Lung (tissue), 12 donors: ENCODE measurements at regions not wholly inside any gene's neighbourhood (a gene's known extent, or its start where the extent isn't known, plus 50 kb on each side); places are given as distances from the start of the nearest gene placed in this dataset. TPM values are rescaled to one million over a fixed set of nuclear protein-coding genes. Genes with fewer than 3 reads are reported as not detected.

ENCODE experiments used
- ATAC-seq: fragments of 200-7000 bp; cut with Tn5 transposase; one replicate; pipeline ENCODE4 v1.9.1; 2020; ENCODE audit warnings: moderate number of reproducible peaks; ENCODE audit not compliant: insufficient read depth, low FRiP score
- DNase-seq, 3 donors: peaks; one replicate each; pipeline ENCODE4 v3.0.0-alpha.2; 2013 to 2017
- H3K27ac ChIP-seq, 2 donors: one replicate each; pipeline ENCODE4 v1.5.1; 2013; ENCODE audit warnings: mild to moderate bottlenecking in 2 of 2, moderate library complexity in 2 of 2, control low read depth in 1 of 2, inconsistent platforms in 1 of 2, low read depth in 1 of 2, low read length in 1 of 2
- H3K27me3 ChIP-seq, 3 donors: one replicate each; pipeline ENCODE4 v1.5.1; 2013; ENCODE audit warnings: low read length in 2 of 3; ENCODE audit not compliant: control insufficient read depth in 3 of 3, insufficient read depth in 3 of 3
- H3K36me3 ChIP-seq, 4 donors: one replicate each; pipeline ENCODE4 v1.5.1; 2013; ENCODE audit warnings: low read length in 4 of 4, mild to moderate bottlenecking in 1 of 4, moderate library complexity in 1 of 4; ENCODE audit not compliant: control insufficient read depth in 4 of 4, insufficient read depth in 4 of 4
- H3K4me1 ChIP-seq, 5 donors: one replicate each; pipeline ENCODE4 v1.5.1; 2013; ENCODE audit warnings: low read length in 5 of 5, mild to moderate bottlenecking in 2 of 5, moderate library complexity in 1 of 5; ENCODE audit not compliant: control insufficient read depth in 5 of 5, insufficient read depth in 5 of 5
- H3K4me3 ChIP-seq: one replicate; pipeline ENCODE4 v1.5.1; 2013; ENCODE audit warnings: mild to moderate bottlenecking, control low read depth, moderate library complexity
- H3K9ac ChIP-seq, 2 donors: one replicate each; pipeline ENCODE4 v1.5.1; 2013; ENCODE audit warnings: low read length in 2 of 2, control low read depth in 1 of 2; ENCODE audit not compliant: insufficient read depth in 1 of 2
- H3K9me3 ChIP-seq, 4 donors: one replicate each; pipeline ENCODE4 v1.5.1; 2013; ENCODE audit warnings: low read length in 3 of 4, mild to moderate bottlenecking in 1 of 4, moderate library complexity in 1 of 4; ENCODE audit not compliant: control insufficient read depth in 4 of 4, insufficient read depth in 3 of 4
- WGBS, 2 donors: extraction: QIAGEN DNeasy Blood & Tissue Kit; methylation state at CpG; one replicate each; pipeline ENCODE4 v1.1.7; 2013; 5-methylcytosine and 5-hydroxymethylcytosine counted together
- small RNA-seq: library from RNA; depleted of rRNA; stranded (forward); fragments of <200 nt; gene quantifications from one replicate; pipeline ENCODE3, GENCODE V24; 2014; ENCODE audit warnings: low replicate concordance
- TF ChIP-seq, protein P1 (sequence below): IDR thresholded peaks from 2 replicates; pipeline ENCODE4 v1.5.1; 2012; ENCODE audit warnings: mild to moderate bottlenecking; ENCODE audit errors: control extremely low read depth, extremely low read depth
- donor health status: control.
- donor health status: control.
- donor health status: Bipolar disorder and iron deficiency.
- donor health status: healthy.
- donor health status: DM: yes; HTN: yes; CAD: no.

DNA sequence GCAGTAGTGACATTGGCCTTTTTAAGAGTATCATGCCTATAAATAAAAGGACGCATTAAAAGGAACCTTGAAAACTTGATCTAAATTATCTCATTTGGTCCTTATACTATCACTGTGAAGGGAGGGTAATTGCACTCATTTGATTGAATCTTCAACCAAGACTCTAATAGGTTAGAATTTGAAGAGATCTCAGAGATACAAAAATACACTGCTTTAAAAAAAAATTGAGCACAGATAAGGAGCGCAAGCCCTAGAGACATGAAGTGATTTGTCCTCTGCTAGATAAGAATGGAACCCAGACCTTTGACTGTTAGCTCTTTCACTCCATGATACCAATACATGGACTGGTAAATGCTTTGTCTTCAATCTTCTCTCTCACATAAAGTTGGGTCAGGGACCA, 58.2 kb upstream of the RXFP2 start:
- no peak overlapping the region for H3K9ac ChIP-seq
- no peak overlapping the region for H3K27ac ChIP-seq
- no peaks in the 10 kb centered on the region for H3K36me3 ChIP-seq
- no peak overlapping the region for H3K4me3 ChIP-seq
- TF ChIP-seq, protein P1, sequence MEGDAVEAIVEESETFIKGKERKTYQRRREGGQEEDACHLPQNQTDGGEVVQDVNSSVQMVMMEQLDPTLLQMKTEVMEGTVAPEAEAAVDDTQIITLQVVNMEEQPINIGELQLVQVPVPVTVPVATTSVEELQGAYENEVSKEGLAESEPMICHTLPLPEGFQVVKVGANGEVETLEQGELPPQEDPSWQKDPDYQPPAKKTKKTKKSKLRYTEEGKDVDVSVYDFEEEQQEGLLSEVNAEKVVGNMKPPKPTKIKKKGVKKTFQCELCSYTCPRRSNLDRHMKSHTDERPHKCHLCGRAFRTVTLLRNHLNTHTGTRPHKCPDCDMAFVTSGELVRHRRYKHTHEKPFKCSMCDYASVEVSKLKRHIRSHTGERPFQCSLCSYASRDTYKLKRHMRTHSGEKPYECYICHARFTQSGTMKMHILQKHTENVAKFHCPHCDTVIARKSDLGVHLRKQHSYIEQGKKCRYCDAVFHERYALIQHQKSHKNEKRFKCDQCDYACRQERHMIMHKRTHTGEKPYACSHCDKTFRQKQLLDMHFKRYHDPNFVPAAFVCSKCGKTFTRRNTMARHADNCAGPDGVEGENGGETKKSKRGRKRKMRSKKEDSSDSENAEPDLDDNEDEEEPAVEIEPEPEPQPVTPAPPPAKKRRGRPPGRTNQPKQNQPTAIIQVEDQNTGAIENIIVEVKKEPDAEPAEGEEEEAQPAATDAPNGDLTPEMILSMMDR = no peak
- H3K9me3 ChIP-seq = no peaks in the 10 kb centered on the region
- ATAC-seq = no peak
- 92 to 99% methylated on average over 2 of the region's 2 CpGs for WGBS, 2 donors
- no peaks in the 10 kb centered on the region for H3K27me3 ChIP-seq
- H3K4me1 ChIP-seq = peaks cover 0 to 2% (median 0%) of the 10 kb centered on the region in 5 donors
- no peak for DNase-seq

DNA sequence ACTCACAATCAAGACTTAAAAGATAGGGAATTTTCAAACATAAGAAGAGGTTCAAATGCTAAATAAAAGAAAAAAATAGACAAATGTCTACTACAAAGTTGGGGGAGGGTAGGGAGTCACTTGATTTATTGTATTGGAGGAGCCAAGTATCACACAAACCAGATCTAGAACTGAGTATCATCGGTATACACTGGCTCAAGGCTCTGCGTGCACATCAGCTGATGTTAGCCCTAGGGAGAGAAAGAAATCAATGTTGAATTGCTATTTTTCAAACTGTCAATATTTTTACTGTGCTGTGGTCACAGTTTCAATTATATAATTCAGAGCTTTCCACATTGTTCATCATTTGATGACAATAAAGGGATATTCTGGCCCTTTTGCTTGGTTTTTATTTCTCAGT, 54.9 kb upstream of the RXFP2 start:
- no peak for DNase-seq
- no peak overlapping the region for H3K27ac ChIP-seq
- TF ChIP-seq, protein P1 = no peak
- 89 to 92% methylated on average over 2 of the region's 2 CpGs for WGBS, 2 donors
- H3K36me3 ChIP-seq = no peaks in the 10 kb centered on the region
- no peaks in the 10 kb centered on the region for H3K9me3 ChIP-seq
- ATAC-seq = no peak
- H3K9ac ChIP-seq = no peak overlapping the region
- no peak overlapping the region for H3K4me3 ChIP-seq
- H3K4me1 ChIP-seq = peaks cover 0 to 2% (median 0%) of the 10 kb centered on the region in 5 donors
- H3K27me3 ChIP-seq = no peaks in the 10 kb centered on the region

DNA sequence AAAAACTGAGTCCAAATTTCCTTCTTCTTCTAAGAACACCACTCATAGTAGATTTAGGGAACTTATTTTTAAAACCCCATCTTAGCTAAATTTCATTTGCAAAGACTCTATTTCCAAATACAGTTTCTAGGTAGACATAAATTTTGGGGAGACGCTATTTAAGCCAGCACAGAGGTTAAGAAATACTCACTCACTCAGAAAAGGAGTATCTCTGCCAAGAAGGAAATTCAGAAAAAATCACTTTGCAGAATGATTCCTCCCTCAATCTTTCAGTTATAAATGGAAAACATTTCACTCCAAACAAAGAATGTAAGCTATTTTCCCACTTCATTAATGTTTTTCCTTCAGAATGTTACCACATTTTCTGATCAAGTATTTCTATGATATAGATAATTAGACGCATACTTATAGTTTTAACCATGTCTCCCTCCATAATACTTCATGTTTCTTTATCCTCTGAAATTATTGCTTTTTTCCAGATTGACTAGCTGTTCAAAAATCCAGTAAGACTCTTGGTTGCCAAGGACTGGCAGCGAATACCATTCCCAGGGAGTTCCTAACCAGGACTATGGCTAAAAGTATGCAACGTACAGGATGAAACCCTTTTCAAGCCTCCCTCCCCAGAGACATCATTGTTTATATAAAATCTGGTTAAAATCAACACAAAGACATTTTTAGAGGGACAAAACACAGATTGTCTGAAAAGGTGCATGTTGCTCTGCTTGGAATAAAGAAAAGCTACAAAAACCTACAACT, 52.5 kb upstream of the RXFP2 start:
- TF ChIP-seq, protein P1 = no peak
- H3K27ac ChIP-seq = no peak overlapping the region
- 70 to 85% methylated on average over 4 of the region's 4 CpGs for WGBS, 2 donors
- DNase-seq (peak in 2 of 3 donors; percentile 24 to 27), ATAC-seq (no peak)
- H3K27me3 ChIP-seq = no peaks in the 10 kb centered on the region
- H3K36me3 ChIP-seq = no peaks in the 10 kb centered on the region
- H3K4me3 ChIP-seq = no peak overlapping the region
- no peak overlapping the region for H3K9ac ChIP-seq
- no peaks in the 10 kb centered on the region for H3K9me3 ChIP-seq
- H3K4me1 ChIP-seq = peaks cover 0 to 2% (median 0%) of the 10 kb centered on the region in 5 donors

Small RNA genes lying in the stretch of these regions (small RNA-seq; reads per million reads assigned to genes)
- not detected for gene AL161616.1
